ENCODE measurements at regions not wholly inside any gene's neighbourhood (a gene's known extent, or its start where the extent isn't known, plus 50 kb on each side); places are given as distances from the start of the nearest gene placed in this dataset.
A peak's percentile ranks its signal among the peaks of the same experiment; 100 is the strongest.

DNA sequence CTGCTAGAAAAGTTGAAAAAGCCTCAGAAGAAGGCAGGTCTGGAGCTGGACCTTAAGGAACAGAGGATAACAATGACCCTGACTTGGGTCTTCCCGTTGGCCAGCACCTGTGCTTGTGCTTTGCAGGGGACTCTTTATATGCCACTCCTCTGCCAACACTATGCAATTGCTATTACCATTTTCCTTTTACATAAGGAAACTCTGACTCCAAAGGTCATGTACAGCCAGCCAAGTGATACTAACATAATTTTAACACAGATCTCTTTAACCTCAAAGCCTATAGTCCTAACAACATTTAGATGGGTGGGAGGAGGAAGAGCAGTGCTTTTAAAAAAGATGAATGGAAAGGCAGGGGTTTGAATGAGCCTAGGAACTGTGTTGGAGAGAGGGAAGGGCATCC, 106.6 kb upstream of the RAB4A start:
- no peak overlapping the region for H3K4me2 ChIP-seq
- no peaks in the 10 kb centered on the region for H4K20me1 ChIP-seq (replicated peaks; ENCODE audit: insufficient read depth)
- DNase-seq (ENCODE audit: low spot score) (no peak), ATAC-seq (no peak)
- H3K4me3 ChIP-seq: no peak overlapping the region
- TF ChIP-seq ZNF114 (CRISPR knock-in tag; IDR thresholded peaks at IDR 0.05) (no peak), EZH2phosphoT487 (IDR thresholded peaks at IDR 0.05; ENCODE audit: unreplicated experiment) (no peak)
- TF ChIP-seq, protein P1, sequence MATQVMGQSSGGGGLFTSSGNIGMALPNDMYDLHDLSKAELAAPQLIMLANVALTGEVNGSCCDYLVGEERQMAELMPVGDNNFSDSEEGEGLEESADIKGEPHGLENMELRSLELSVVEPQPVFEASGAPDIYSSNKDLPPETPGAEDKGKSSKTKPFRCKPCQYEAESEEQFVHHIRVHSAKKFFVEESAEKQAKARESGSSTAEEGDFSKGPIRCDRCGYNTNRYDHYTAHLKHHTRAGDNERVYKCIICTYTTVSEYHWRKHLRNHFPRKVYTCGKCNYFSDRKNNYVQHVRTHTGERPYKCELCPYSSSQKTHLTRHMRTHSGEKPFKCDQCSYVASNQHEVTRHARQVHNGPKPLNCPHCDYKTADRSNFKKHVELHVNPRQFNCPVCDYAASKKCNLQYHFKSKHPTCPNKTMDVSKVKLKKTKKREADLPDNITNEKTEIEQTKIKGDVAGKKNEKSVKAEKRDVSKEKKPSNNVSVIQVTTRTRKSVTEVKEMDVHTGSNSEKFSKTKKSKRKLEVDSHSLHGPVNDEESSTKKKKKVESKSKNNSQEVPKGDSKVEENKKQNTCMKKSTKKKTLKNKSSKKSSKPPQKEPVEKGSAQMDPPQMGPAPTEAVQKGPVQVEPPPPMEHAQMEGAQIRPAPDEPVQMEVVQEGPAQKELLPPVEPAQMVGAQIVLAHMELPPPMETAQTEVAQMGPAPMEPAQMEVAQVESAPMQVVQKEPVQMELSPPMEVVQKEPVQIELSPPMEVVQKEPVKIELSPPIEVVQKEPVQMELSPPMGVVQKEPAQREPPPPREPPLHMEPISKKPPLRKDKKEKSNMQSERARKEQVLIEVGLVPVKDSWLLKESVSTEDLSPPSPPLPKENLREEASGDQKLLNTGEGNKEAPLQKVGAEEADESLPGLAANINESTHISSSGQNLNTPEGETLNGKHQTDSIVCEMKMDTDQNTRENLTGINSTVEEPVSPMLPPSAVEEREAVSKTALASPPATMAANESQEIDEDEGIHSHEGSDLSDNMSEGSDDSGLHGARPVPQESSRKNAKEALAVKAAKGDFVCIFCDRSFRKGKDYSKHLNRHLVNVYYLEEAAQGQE (IDR thresholded peaks at IDR 0.05; ENCODE audit: unreplicated experiment): no peak
- H3K4me1 Mint-ChIP-seq: peaks cover 18% of the 10 kb centered on the region
- no peaks in the 10 kb centered on the region for H3K79me2 ChIP-seq (replicated peaks; ENCODE audit: insufficient read depth)
- H3K9me2 ChIP-seq (ENCODE audit: insufficient read depth): 0 out of 2 replicates have a peak, but pooled peaks cover 4% of the 10 kb centered on the region
- no peaks in the 10 kb centered on the region; the same call in 1 of the 2 replicates for H3K4me1 ChIP-seq (ENCODE audit: insufficient read depth)
- peaks cover 10% of the 10 kb centered on the region for H3K27me3 Mint-ChIP-seq (ENCODE audit: insufficient read depth, low read depth, poor library complexity)
- no peak overlapping the region for H3K4me3 Mint-ChIP-seq
- H3K27ac ChIP-seq (ENCODE audit: low read depth): no peak overlapping the region
- no peaks in the 10 kb centered on the region for H3F3A ChIP-seq (replicated peaks; ENCODE audit: low read depth)
- no peaks in the 10 kb centered on the region for H3K9me3 Mint-ChIP-seq
- H3K36me3 ChIP-seq (ENCODE audit: insufficient read depth): no peaks in the 10 kb centered on the region
- H3K27ac Mint-ChIP-seq: no peak overlapping the region
- no peaks in the 10 kb centered on the region for H3K36me3 Mint-ChIP-seq (ENCODE audit: low read depth)
- H3K27me3 ChIP-seq (ENCODE audit: insufficient read depth): no peaks in the 10 kb centered on the region
- no peak overlapping the region for H2AFZ ChIP-seq

DNA sequence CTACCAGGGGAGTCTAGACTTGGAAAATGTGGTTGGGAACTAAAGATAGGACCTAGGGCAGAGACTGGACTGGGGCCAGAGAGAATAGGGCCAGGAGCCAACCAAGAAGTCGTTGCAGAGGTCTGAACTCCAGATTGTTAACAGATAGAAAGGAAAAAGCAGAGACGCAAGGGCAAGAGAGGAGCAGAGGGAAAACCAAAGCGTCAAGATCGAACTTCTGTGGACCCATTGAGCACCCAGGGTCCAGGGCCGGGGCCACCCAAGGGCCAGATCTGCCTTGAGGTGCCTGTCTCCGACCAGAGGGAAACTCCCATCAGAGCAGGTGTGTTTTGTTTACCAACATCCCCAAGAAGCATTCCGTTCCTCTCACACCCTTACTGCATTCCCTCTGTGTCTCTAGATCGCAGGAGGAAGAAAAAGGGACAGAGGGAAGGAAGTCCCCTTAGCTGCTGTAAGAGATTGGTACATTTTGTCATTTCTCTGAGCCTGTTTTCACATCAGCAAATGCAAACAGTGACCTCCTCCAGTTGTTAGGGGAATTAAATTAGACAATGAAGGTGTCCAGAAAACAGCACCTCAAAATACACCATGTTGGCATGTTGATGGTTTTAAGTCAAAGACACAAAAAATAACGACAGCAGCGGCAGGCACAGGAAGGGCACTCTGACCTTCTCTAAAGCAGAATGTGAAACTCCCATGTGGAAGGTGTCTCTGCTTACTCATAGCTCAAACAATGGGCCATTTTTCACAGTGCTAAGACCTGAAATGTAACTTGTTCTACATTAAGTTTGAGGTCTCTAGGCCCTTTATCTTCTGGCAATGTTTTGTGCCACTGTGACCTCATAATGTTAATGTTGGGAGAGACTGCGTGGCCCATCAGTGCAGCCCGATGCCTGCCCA, 105.8 kb upstream of the RAB4A start:
- Histone ChIP-seq H2AFZ (peak overlapping the region; percentile 28; the same call in 1 of the 2 replicates), H3K27ac (ENCODE audit: low read depth) (no peak overlapping the region), H3K9me2 (ENCODE audit: insufficient read depth) (0 out of 2 replicates have a peak, but pooled peaks cover 4% of the 10 kb centered on the region), H3F3A (replicated peaks; ENCODE audit: low read depth) (no peaks in the 10 kb centered on the region), H3K4me3 (no peak overlapping the region), H3K36me3 (ENCODE audit: insufficient read depth) (no peaks in the 10 kb centered on the region), H3K4me2 (no peak overlapping the region), H3K4me1 (ENCODE audit: insufficient read depth) (no peaks in the 10 kb centered on the region; the same call in 1 of the 2 replicates), H3K79me2 (replicated peaks; ENCODE audit: insufficient read depth) (no peaks in the 10 kb centered on the region), H4K20me1 (replicated peaks; ENCODE audit: insufficient read depth) (no peaks in the 10 kb centered on the region), H3K27me3 (ENCODE audit: insufficient read depth) (no peaks in the 10 kb centered on the region)
- DNase-seq (ENCODE audit: low spot score) (no peak), ATAC-seq (no peak)
- no peak overlapping the region for H3K27ac Mint-ChIP-seq
- no peaks in the 10 kb centered on the region for H3K9me3 Mint-ChIP-seq
- no peaks in the 10 kb centered on the region for H3K36me3 Mint-ChIP-seq (ENCODE audit: low read depth)
- peaks cover 10% of the 10 kb centered on the region for H3K27me3 Mint-ChIP-seq (ENCODE audit: insufficient read depth, low read depth, poor library complexity)
- TF ChIP-seq, protein P2, sequence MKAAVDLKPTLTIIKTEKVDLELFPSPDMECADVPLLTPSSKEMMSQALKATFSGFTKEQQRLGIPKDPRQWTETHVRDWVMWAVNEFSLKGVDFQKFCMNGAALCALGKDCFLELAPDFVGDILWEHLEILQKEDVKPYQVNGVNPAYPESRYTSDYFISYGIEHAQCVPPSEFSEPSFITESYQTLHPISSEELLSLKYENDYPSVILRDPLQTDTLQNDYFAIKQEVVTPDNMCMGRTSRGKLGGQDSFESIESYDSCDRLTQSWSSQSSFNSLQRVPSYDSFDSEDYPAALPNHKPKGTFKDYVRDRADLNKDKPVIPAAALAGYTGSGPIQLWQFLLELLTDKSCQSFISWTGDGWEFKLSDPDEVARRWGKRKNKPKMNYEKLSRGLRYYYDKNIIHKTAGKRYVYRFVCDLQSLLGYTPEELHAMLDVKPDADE (IDR thresholded peaks at IDR 0.05): no peak
- TF ChIP-seq, protein P3, sequence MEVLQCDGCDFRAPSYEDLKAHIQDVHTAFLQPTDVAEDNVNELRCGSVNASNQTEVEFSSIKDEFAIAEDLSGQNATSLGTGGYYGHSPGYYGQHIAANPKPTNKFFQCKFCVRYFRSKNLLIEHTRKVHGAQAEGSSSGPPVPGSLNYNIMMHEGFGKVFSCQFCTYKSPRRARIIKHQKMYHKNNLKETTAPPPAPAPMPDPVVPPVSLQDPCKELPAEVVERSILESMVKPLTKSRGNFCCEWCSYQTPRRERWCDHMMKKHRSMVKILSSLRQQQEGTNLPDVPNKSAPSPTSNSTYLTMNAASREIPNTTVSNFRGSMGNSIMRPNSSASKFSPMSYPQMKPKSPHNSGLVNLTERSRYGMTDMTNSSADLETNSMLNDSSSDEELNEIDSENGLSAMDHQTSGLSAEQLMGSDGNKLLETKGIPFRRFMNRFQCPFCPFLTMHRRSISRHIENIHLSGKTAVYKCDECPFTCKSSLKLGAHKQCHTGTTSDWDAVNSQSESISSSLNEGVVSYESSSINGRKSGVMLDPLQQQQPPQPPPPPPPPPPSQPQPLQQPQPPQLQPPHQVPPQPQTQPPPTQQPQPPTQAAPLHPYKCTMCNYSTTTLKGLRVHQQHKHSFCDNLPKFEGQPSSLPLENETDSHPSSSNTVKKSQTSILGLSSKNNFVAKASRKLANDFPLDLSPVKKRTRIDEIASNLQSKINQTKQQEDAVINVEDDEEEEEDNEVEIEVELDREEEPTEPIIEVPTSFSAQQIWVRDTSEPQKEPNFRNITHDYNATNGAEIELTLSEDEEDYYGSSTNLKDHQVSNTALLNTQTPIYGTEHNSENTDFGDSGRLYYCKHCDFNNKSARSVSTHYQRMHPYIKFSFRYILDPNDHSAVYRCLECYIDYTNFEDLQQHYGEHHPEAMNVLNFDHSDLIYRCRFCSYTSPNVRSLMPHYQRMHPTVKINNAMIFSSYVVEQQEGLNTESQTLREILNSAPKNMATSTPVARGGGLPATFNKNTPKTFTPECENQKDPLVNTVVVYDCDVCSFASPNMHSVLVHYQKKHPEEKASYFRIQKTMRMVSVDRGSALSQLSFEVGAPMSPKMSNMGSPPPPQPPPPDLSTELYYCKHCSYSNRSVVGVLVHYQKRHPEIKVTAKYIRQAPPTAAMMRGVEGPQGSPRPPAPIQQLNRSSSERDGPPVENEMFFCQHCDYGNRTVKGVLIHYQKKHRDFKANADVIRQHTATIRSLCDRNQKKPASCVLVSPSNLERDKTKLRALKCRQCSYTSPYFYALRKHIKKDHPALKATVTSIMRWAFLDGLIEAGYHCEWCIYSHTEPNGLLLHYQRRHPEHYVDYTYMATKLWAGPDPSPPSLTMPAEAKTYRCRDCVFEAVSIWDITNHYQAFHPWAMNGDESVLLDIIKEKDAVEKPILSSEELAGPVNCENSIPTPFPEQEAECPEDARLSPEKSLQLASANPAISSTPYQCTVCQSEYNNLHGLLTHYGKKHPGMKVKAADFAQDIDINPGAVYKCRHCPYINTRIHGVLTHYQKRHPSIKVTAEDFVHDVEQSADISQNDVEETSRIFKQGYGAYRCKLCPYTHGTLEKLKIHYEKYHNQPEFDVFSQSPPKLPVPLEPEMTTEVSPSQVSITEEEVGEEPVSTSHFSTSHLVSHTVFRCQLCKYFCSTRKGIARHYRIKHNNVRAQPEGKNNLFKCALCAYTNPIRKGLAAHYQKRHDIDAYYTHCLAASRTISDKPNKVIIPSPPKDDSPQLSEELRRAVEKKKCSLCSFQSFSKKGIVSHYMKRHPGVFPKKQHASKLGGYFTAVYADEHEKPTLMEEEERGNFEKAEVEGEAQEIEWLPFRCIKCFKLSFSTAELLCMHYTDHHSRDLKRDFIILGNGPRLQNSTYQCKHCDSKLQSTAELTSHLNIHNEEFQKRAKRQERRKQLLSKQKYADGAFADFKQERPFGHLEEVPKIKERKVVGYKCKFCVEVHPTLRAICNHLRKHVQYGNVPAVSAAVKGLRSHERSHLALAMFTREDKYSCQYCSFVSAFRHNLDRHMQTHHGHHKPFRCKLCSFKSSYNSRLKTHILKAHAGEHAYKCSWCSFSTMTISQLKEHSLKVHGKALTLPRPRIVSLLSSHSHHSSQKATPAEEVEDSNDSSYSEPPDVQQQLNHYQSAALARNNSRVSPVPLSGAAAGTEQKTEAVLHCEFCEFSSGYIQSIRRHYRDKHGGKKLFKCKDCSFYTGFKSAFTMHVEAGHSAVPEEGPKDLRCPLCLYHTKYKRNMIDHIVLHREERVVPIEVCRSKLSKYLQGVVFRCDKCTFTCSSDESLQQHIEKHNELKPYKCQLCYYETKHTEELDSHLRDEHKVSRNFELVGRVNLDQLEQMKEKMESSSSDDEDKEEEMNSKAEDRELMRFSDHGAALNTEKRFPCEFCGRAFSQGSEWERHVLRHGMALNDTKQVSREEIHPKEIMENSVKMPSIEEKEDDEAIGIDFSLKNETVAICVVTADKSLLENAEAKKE (CRISPR knock-in tag; IDR thresholded peaks at IDR 0.05): no peak
- TF ChIP-seq, protein P4, sequence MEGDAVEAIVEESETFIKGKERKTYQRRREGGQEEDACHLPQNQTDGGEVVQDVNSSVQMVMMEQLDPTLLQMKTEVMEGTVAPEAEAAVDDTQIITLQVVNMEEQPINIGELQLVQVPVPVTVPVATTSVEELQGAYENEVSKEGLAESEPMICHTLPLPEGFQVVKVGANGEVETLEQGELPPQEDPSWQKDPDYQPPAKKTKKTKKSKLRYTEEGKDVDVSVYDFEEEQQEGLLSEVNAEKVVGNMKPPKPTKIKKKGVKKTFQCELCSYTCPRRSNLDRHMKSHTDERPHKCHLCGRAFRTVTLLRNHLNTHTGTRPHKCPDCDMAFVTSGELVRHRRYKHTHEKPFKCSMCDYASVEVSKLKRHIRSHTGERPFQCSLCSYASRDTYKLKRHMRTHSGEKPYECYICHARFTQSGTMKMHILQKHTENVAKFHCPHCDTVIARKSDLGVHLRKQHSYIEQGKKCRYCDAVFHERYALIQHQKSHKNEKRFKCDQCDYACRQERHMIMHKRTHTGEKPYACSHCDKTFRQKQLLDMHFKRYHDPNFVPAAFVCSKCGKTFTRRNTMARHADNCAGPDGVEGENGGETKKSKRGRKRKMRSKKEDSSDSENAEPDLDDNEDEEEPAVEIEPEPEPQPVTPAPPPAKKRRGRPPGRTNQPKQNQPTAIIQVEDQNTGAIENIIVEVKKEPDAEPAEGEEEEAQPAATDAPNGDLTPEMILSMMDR (conservative IDR thresholded peaks at IDR 0.05; ENCODE audit: low read depth in 2 of 2): no peak
- H3K4me1 Mint-ChIP-seq: peaks cover 17% of the 10 kb centered on the region
- no peak overlapping the region for H3K4me3 Mint-ChIP-seq

Measured in GM23338 (cell line).